Spleen (tissue), 11 donors: ENCODE measurements at regions not wholly inside any gene's neighbourhood (a gene's known extent, or its start where the extent isn't known, plus 50 kb on each side); places are given as distances from the start of the nearest gene placed in this dataset.

ENCODE experiments used
- DNase-seq: peaks from one replicate; pipeline ENCODE4 v3.0.0-alpha.2; 2020
- H3K27ac ChIP-seq, 8 donors: fragments of 200-600 bp; sonication (generic) in 7 of 8; 1 replicate in 4 of 8; 2 replicates in 4 of 8; pipeline versions ENCODE4 v1.5.0 to v1.8.0; 2016 to 2021; ENCODE audit warnings: inconsistent platforms in 4 of 8, mild to moderate bottlenecking in 4 of 8, moderate library complexity in 1 of 8
- H3K27me3 ChIP-seq, 7 donors: fragments of 200-600 bp; sonication (generic) in 6 of 7; replicated peaks in 1 of 7; 1 replicate in 4 of 7; 2 replicates in 3 of 7; pipeline versions ENCODE4 v1.5.0 to v1.8.0; 2016 to 2021; ENCODE audit warnings: inconsistent platforms in 3 of 7, mild to moderate bottlenecking in 1 of 7
- H3K36me3 ChIP-seq, 6 donors: fragments of 200-600 bp; sonication (generic) in 5 of 6; 1 replicate in 4 of 6; 2 replicates in 2 of 6; pipeline versions ENCODE4 v1.5.0 to v1.8.0; 2016 to 2021; ENCODE audit warnings: inconsistent platforms in 2 of 6
- H3K4me1 ChIP-seq, 6 donors: fragments of 200-600 bp; sonication (generic) in 5 of 6; 1 replicate in 3 of 6; 2 replicates in 3 of 6; pipeline versions ENCODE4 v1.5.0 to v1.8.0; 2016 to 2021; ENCODE audit warnings: inconsistent platforms in 3 of 6
- H3K4me3 ChIP-seq, 8 donors: fragments of 200-600 bp; sonication (generic) in 7 of 8; 1 replicate in 4 of 8; 2 replicates in 4 of 8; pipeline versions ENCODE4 v1.5.0 to v1.8.0; 2016 to 2021; ENCODE audit warnings: inconsistent platforms in 4 of 8, mild to moderate bottlenecking in 4 of 8, moderate library complexity in 2 of 8
- H3K9me3 ChIP-seq, 8 donors: fragments of 200-600 bp; sonication (generic) in 7 of 8; 1 replicate in 4 of 8; 2 replicates in 4 of 8; pipeline versions ENCODE4 v1.5.0 to v1.8.0; 2016 to 2021; ENCODE audit warnings: inconsistent platforms in 4 of 8
- POLR2A ChIP-seq, 3 donors: fragments of 450-650 bp; IDR thresholded peaks; one replicate each; pipeline ENCODE4 v1.5.1; 2017; ENCODE audit warnings: antibody characterized with exemption in 3 of 3, mild to moderate bottlenecking in 1 of 3
- POLR2AphosphoS5 ChIP-seq, 3 donors: sonication (generic); formaldehyde crosslinking; IDR thresholded peaks; one replicate each; pipeline ENCODE4 v1.5.1; 2017; ENCODE audit warnings: antibody characterized with exemption in 3 of 3
- WGBS, 5 donors: extraction: QIAGEN DNeasy Blood & Tissue Kit in 3 of 5; methylation state at CpG; one replicate each; pipeline versions ENCODE4 v1.1.5 to v1.1.7; 2013 to 2018; 5-methylcytosine and 5-hydroxymethylcytosine counted together
- intact Hi-C: fragments of 100-400 bp; cut with DNase I; formaldehyde crosslinking; loops from one replicate; pipeline ENCODE4 v1.15.0; 2023; ENCODE audit warnings: low total_unique reads
- TF ChIP-seq, protein P1 (sequence below), 11 experiments: fragments of 200-600 bp in 7 of 11; fragments of 450-650 bp in 4 of 11; sonication (generic) in 4 of 11; IDR thresholded peaks in 8 of 11; conservative IDR thresholded peaks in 3 of 11; 1 replicate in 7 of 11; 2 replicates in 4 of 11; pipeline versions ENCODE4 v1.4.0 to v1.8.0; 2016 to 2021; ENCODE audit warnings: antibody characterized with exemption in 11 of 11, inconsistent platforms in 4 of 11, mild to moderate bottlenecking in 1 of 11
- donor health status: healthy with polysubstance abuse.
- donor health status: DM: no; HTN: no; CAD: no; lungs with moderate emphysema.
- donor health status: DM: no; HTN: no; CAD: no.
- donor health status: Bipolar disorder and iron deficiency.
- donor health status: healthy.
- donor health status: DM: no; HTN: no; CAD: no.
- donor health status: DM: yes; HTN: yes; CAD: no.

DNA sequence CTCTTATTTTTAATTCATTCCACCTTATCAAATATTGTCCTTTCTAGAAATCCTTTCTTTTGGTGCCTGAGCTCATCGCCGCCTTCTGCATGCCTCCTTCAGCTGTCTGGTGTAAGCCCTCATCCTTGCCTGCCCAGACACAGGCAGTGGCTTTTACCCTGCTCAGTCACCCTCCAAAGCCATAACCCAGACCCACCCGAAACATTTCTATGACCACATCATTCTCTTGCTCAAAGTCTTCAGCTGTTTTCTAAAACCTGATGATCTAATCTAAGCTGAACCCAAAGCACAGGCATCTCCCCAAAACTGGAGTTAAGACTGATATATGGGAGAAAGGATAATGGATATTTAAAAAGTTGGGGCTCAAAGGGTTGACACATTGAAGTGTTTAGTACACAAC is 753.7 kb upstream of the SGCG start:
- TF ChIP-seq POLR2A (IDR thresholded peaks at IDR 0.05) = no peak
- TF ChIP-seq, protein P1, sequence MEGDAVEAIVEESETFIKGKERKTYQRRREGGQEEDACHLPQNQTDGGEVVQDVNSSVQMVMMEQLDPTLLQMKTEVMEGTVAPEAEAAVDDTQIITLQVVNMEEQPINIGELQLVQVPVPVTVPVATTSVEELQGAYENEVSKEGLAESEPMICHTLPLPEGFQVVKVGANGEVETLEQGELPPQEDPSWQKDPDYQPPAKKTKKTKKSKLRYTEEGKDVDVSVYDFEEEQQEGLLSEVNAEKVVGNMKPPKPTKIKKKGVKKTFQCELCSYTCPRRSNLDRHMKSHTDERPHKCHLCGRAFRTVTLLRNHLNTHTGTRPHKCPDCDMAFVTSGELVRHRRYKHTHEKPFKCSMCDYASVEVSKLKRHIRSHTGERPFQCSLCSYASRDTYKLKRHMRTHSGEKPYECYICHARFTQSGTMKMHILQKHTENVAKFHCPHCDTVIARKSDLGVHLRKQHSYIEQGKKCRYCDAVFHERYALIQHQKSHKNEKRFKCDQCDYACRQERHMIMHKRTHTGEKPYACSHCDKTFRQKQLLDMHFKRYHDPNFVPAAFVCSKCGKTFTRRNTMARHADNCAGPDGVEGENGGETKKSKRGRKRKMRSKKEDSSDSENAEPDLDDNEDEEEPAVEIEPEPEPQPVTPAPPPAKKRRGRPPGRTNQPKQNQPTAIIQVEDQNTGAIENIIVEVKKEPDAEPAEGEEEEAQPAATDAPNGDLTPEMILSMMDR (IDR thresholded peaks at IDR 0.05 in 8 of 11, conservative IDR thresholded peaks at IDR 0.05 in 3 of 11) = no peak
- no peak for TF ChIP-seq POLR2AphosphoS5 (IDR thresholded peaks at IDR 0.05)
- H3K36me3 ChIP-seq = no peaks in the 10 kb centered on the region
- H3K4me3 ChIP-seq = no peak overlapping the region
- no peak overlapping the region for H3K27ac ChIP-seq
- intact Hi-C loops = no loop called here
- DNase-seq = no peak
- no peaks in the 10 kb centered on the region for H3K27me3 ChIP-seq
- H3K4me1 ChIP-seq = no peaks in the 10 kb centered on the region
- WGBS, 5 donors = 85 to 95% (median 88%) methylated on average over 3 of the region's 3 CpGs
- H3K9me3 ChIP-seq = peaks cover 0 to 7% (median 0%) of the 10 kb centered on the region in 8 donors

DNA sequence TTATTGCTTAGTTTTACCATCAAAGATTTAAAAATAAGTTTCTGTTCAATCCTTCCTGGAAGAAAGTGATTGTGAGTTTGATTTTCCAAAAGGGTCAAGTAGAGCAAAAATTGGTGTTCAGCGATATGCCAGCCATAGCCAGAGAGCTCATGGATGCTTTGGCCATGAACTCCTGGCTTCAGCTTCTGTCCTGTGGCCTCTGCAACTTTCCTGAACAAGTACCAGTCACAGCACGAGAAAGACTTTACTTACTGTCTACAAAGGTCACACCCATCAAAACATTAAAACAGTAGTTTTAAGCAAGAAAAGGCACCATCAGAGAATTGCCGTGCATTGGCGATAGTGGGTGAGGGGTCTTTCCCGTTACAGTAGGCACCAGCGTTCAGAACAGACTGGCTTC is 753.0 kb upstream of the SGCG start:
- no peak for DNase-seq
- Histone ChIP-seq H3K4me1 (no peaks in the 10 kb centered on the region), H3K9me3 (peaks cover 0 to 12% (median 0%) of the 10 kb centered on the region in 8 donors), H3K4me3 (no peak overlapping the region), H3K27me3 (no peaks in the 10 kb centered on the region), H3K27ac (no peak overlapping the region), H3K36me3 (no peaks in the 10 kb centered on the region)
- TF ChIP-seq, protein P1 (IDR thresholded peaks at IDR 0.05 in 8 of 11, conservative IDR thresholded peaks at IDR 0.05 in 3 of 11) = no peak
- TF ChIP-seq POLR2A (IDR thresholded peaks at IDR 0.05) (no peak), POLR2AphosphoS5 (IDR thresholded peaks at IDR 0.05) (no peak)
- intact Hi-C loops = no loop called here
- WGBS, 5 donors = 74 to 90% (median 85%) methylated on average over 6 of the region's 6 CpGs

DNA sequence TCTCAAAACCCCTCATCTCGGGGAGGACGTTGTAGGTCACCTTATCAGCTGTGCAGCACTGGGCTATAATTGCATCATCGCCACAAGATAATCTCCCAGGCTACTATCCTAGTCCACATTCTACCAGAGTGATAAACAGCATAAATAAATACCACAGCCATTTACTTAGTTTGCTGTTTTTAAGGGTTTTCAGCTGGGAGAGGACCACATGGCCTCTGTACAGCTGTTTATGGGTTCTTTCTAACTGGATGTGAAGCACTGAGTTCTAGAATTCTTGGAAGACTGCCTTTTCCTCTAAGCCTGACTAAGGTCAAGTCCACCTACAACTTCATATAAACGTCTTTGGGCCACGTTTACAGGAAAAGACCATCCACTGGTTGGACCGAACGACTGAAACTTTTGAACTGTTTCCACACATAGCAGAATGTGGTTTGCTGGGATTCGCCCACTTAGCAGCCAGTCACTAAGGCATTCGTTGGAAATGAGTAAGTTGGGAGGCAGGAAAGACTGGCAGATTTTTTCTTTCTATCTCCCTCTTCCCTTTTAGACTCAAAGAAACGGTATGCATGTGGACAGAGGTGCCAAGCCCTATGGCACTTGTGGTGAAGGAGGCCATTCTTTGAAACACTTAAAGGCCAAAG is 752.5 kb upstream of the SGCG start:
- 64 to 71% (median 66%) methylated on average over 10 of the region's 10 CpGs for WGBS, 5 donors
- Histone ChIP-seq H3K27ac (no peak overlapping the region), H3K4me1 (no peaks in the 10 kb centered on the region), H3K4me3 (no peak overlapping the region), H3K36me3 (no peaks in the 10 kb centered on the region), H3K9me3 (peaks cover 0 to 12% (median 0%) of the 10 kb centered on the region in 8 donors), H3K27me3 (no peaks in the 10 kb centered on the region)
- TF ChIP-seq POLR2A (IDR thresholded peaks at IDR 0.05) = no peak
- TF ChIP-seq, protein P1 (IDR thresholded peaks at IDR 0.05 in 8 of 11, conservative IDR thresholded peaks at IDR 0.05 in 3 of 11) = no peak
- TF ChIP-seq POLR2AphosphoS5 (IDR thresholded peaks at IDR 0.05) = no peak
- intact Hi-C loops = no loop called here
- DNase-seq = no peak

DNA sequence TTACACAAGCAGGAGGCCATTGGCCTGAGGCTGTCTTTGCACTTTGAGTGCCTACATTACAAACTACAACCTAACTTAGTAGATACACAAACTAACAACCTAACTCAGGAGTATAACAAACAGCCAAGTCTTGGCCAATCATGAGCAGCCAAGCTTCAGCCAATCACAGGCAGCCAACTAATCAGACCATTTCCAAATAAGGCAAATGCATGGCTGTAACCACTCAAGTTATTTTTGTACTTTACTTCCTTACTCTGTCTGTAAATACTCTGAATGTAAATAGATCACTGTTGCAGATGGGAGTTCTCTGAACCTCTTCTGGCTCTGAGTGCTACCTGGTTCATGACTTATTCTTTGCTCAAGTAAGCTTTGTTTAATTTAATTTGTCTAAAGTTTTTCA is 748.1 kb upstream of the SGCG start:
- no peak overlapping the region for H3K27ac ChIP-seq
- no peak for DNase-seq
- no peak for TF ChIP-seq POLR2A (IDR thresholded peaks at IDR 0.05)
- no peak for TF ChIP-seq POLR2AphosphoS5 (IDR thresholded peaks at IDR 0.05)
- TF ChIP-seq, protein P1 (IDR thresholded peaks at IDR 0.05 in 8 of 11, conservative IDR thresholded peaks at IDR 0.05 in 3 of 11) = no peak
- H3K36me3 ChIP-seq = no peaks in the 10 kb centered on the region
- H3K27me3 ChIP-seq = no peaks in the 10 kb centered on the region
- peaks cover 0 to 12% (median 0%) of the 10 kb centered on the region in 8 donors for H3K9me3 ChIP-seq
- intact Hi-C loops = no loop called here
- no peaks in the 10 kb centered on the region for H3K4me1 ChIP-seq
- no peak overlapping the region for H3K4me3 ChIP-seq
